ENCODE measurements at regions not wholly inside any gene's neighbourhood (a gene's known extent, or its start where the extent isn't known, plus 50 kb on each side); places are given as distances from the start of the nearest gene placed in this dataset.
A peak's percentile ranks its signal among the peaks of the same experiment; 100 is the strongest.

DNA sequence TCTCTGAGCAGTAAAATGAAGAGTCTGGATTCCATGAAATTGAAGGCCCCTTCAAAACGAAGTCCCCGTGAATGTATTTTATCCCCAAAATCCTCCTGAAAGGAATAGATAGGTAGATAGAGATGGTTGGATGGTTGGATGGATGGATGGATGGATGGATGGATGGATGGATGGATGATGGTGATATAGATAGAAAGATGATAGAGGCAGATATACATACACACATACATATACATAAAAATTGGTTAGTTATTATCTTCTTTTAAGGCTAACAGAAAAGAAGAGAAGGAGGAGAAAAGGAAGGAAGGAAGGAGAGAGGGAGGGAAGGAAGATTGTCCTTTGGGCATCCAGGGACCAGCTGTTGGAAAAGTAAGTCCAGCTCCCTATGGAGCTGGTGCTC lies 63.1 kb downstream of the SYF2 start:
- Histone ChIP-seq H3K36me3 (replicated peaks in 1 of 2; ENCODE audit: control insufficient read depth in 1 of 2, insufficient read depth in 2 of 2, low read length in 2 of 2) (no peaks in the 10 kb centered on the region), H3K4me3 (replicated peaks in 1 of 3; ENCODE audit: insufficient read depth in 1 of 3, low read depth in 2 of 3, low read length in 3 of 3) (peak overlapping the region; percentile 25 to 66 (median 38); a peak in 3 of 6 replicates), H3K4me1 (ENCODE audit: insufficient read depth, low read length) (peaks cover 77% of the 10 kb centered on the region), H4K20me1 (ENCODE audit: insufficient read depth, low read length) (no peaks in the 10 kb centered on the region), H3K27me3 (ENCODE audit: control insufficient read depth in 1 of 2, insufficient read depth in 2 of 2, low read length in 2 of 2) (no peaks in the 10 kb centered on the region), H3K9me3 (ENCODE audit: low read length) (no peaks in the 10 kb centered on the region), H3K4me2 (ENCODE audit: low read depth, low read length) (peak overlapping the region; percentile 88), H3K9ac (ENCODE audit: insufficient read depth, low read depth, low read length) (peak overlapping the region; percentile 74), H3K79me2 (ENCODE audit: insufficient read depth, low read length) (no peaks in the 10 kb centered on the region), H3K27ac (ENCODE audit: extremely low read length, insufficient read depth, low read length) (peak overlapping the region; percentile 97), H2AFZ (ENCODE audit: low read length) (no peak overlapping the region)
- BruUV-seq (replicated peaks), result no TSS peak
- 66% methylated on average over 2 of the region's 2 CpGs for WGBS (ENCODE audit: low lambda C conversion rate)
- POLR2A ChIA-PET, result interaction anchor here (1.8 to 2.6 kb wide), 12 partner anchors 9 to 255 kb away, joined by 7 to 48 read pairs (median 12); partner anchors contain the start of gene SYF2
- in situ Hi-C loops (cut with HindIII; ENCODE audit: extremely low pct_ligation_motif_present, low pct_unique_long_range_greater_than_20kb) (loop anchor here (5.0 kb wide), 1 partner anchor 33 kb away; no protein-coding TSS in a partner anchor), intact Hi-C loops (cut with micrococcal nuclease; ENCODE audit: unreplicated experiment) (no loop called here)
- CTCF ChIA-PET (ENCODE audit: low intra/inter-chr PET ratio, low total read pairs), result no interaction called here
- ATAC-seq (no peak), DNase-seq (ENCODE audit: low spot score) (no peak), FAIRE-seq (no peak)
- TF ChIP-seq ZNF263 (CRISPR knock-in tag; IDR thresholded peaks at IDR 0.05) (no peak), CCDC6 (CRISPR knock-in tag; IDR thresholded peaks at IDR 0.05) (peak; percentile 1; the same call in 1 of the 2 replicates), RBFOX2 (IDR thresholded peaks at IDR 0.05; ENCODE audit: low read depth, low read length) (0 out of 2 replicates have a peak, but pooled peaks have one; percentile 2)

DNA sequence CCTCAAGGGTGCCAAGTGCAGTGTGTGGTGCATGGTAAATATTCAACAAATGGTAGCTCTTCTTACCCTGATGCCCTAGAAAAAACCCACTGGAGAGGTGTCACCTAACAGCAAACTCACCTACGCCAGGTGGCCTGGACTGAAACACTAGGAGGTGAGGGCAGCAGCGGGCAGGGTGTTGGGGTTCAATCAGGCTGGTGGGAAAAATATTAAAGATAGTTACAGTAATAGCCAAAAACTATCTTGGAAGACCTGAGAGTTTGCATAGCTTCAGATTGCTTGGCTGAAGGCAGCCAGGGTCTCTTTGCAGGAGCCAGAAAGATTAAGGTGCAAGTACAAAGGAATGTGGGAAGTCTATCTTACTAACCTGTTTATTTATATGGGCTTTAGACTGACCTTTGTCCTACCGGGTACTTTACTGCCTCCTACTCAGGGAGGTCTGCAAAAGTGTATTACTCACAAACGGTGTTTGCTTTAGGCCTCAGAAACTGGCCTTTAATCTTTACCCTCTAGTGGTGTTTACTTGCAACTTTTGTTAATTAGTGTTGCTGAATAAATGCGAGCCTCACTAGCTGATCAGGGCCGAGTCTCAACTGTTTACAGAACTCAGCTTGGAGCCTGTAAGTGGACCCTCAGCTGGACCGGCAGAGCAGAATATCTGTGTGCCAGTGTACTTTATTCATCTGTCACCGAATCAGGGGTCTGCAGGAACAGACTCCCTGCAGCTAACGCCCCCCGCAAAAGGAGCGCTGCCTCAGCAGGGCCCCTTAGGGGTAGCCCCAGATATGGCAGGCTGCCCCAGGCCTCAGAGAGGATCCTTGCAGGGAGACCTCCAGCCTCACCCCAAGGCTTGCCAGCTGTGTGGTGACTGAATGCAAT lies 63.9 kb downstream of the SYF2 start:
- TSS peak; percentile 62 for BruUV-seq (replicated peaks)
- CTCF ChIA-PET (ENCODE audit: low intra/inter-chr PET ratio, low total read pairs), result no interaction called here
- intact Hi-C loops (cut with micrococcal nuclease; ENCODE audit: unreplicated experiment) (no loop called here), in situ Hi-C loops (cut with HindIII; ENCODE audit: extremely low pct_ligation_motif_present, low pct_unique_long_range_greater_than_20kb) (loop anchor here (5.0 kb wide), 1 partner anchor 34 kb away; no protein-coding TSS in a partner anchor)
- Histone ChIP-seq H3K9me3 (ENCODE audit: low read length) (no peaks in the 10 kb centered on the region), H3K4me3 (replicated peaks in 1 of 3; ENCODE audit: insufficient read depth in 1 of 3, low read depth in 2 of 3, low read length in 3 of 3) (peak overlapping the region; percentile 35 to 66 (median 38); a peak in 5 of 6 replicates), H3K4me1 (ENCODE audit: insufficient read depth, low read length) (peaks cover 77% of the 10 kb centered on the region), H3K36me3 (replicated peaks in 1 of 2; ENCODE audit: control insufficient read depth in 1 of 2, insufficient read depth in 2 of 2, low read length in 2 of 2) (no peaks in the 10 kb centered on the region), H4K20me1 (ENCODE audit: insufficient read depth, low read length) (no peaks in the 10 kb centered on the region), H2AFZ (ENCODE audit: low read length) (no peak overlapping the region), H3K27ac (ENCODE audit: extremely low read length, insufficient read depth, low read length) (peak overlapping the region; percentile 97), H3K4me2 (ENCODE audit: low read depth, low read length) (peak overlapping the region; percentile 88), H3K27me3 (ENCODE audit: control insufficient read depth in 1 of 2, insufficient read depth in 2 of 2, low read length in 2 of 2) (no peaks in the 10 kb centered on the region), H3K9ac (ENCODE audit: insufficient read depth, low read depth, low read length) (peak overlapping the region; percentile 74), H3K79me2 (ENCODE audit: insufficient read depth, low read length) (no peaks in the 10 kb centered on the region)
- POLR2A ChIA-PET, result interaction anchor here (0.5 to 2.6 kb wide), 26 partner anchors 9 to 1127 kb away, joined by 3 to 48 read pairs (median 6); partner anchors contain the start of gene SYF2
- FAIRE-seq, result peak; percentile 92
- peak; percentile 97 for DNase-seq (ENCODE audit: low spot score)
- peak; percentile 87 for ATAC-seq
- WGBS (ENCODE audit: low lambda C conversion rate), result 0% methylated on average over 7 of the region's 11 CpGs
- no peak for TF ChIP-seq ZNF446 (CRISPR knock-in tag; IDR thresholded peaks at IDR 0.05)
- no peak for TF ChIP-seq RBM22 (optimal IDR thresholded peaks at IDR 0.05; ENCODE audit: low read length)
- TF ChIP-seq, protein P1, sequence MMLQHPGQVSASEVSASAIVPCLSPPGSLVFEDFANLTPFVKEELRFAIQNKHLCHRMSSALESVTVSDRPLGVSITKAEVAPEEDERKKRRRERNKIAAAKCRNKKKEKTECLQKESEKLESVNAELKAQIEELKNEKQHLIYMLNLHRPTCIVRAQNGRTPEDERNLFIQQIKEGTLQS (CRISPR knock-in tag; IDR thresholded peaks at IDR 0.05), result no peak; the same call in 1 of the 2 replicates
- TF ChIP-seq, protein P2, sequence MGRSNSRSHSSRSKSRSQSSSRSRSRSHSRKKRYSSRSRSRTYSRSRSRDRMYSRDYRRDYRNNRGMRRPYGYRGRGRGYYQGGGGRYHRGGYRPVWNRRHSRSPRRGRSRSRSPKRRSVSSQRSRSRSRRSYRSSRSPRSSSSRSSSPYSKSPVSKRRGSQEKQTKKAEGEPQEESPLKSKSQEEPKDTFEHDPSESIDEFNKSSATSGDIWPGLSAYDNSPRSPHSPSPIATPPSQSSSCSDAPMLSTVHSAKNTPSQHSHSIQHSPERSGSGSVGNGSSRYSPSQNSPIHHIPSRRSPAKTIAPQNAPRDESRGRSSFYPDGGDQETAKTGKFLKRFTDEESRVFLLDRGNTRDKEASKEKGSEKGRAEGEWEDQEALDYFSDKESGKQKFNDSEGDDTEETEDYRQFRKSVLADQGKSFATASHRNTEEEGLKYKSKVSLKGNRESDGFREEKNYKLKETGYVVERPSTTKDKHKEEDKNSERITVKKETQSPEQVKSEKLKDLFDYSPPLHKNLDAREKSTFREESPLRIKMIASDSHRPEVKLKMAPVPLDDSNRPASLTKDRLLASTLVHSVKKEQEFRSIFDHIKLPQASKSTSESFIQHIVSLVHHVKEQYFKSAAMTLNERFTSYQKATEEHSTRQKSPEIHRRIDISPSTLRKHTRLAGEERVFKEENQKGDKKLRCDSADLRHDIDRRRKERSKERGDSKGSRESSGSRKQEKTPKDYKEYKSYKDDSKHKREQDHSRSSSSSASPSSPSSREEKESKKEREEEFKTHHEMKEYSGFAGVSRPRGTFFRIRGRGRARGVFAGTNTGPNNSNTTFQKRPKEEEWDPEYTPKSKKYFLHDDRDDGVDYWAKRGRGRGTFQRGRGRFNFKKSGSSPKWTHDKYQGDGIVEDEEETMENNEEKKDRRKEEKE (IDR thresholded peaks at IDR 0.05), result no peak
- peak; percentile 96 for TF ChIP-seq GATAD2A (CRISPR knock-in tag; IDR thresholded peaks at IDR 0.05)
- no peak for TF ChIP-seq ZSCAN30 (CRISPR knock-in tag; IDR thresholded peaks at IDR 0.05)
- TF ChIP-seq ZBTB38 (CRISPR knock-in tag; IDR thresholded peaks at IDR 0.05), result no peak
- peak; percentile 65 for TF ChIP-seq RAD21 (CRISPR knock-in tag; IDR thresholded peaks at IDR 0.05)
- peak; percentile 98 for TF ChIP-seq DPF2 (CRISPR knock-in tag; IDR thresholded peaks at IDR 0.05; ENCODE audit: borderline replicate concordance, low read depth)
- TF ChIP-seq CREB1 (IDR thresholded peaks at IDR 0.05), result no peak; the same call in 1 of the 2 replicates
- peak; percentile 71 for TF ChIP-seq CREB1 (CRISPR knock-in tag; IDR thresholded peaks at IDR 0.05)
- TF ChIP-seq, protein P3, sequence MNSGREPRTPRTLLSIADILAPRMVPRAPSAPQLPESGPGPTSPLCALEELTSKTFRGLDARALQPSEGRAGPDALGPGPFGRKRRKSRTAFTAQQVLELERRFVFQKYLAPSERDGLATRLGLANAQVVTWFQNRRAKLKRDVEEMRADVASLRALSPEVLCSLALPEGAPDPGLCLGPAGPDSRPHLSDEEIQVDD (CRISPR knock-in tag; IDR thresholded peaks at IDR 0.05; ENCODE audit: borderline replicate concordance), result no peak

Measured in HepG2 (cell line).